CD4-positive, alpha-beta T cell (primary cell): ENCODE measurements at regions not wholly inside any gene's neighbourhood (a gene's known extent, or its start where the extent isn't known, plus 50 kb on each side); places are given as distances from the start of the nearest gene placed in this dataset.

Experiments
- ATAC-seq: fragments of 200-7000 bp; cut with Tn5 transposase; one replicate; pipeline ENCODE4 v1.10.0; 2022; ENCODE audit warnings: mild to moderate bottlenecking; ENCODE audit not compliant: poor library complexity
- CTCF ChIA-PET: fragments of 350-600 bp; sonication (Branson Sonifier 250); formaldehyde crosslinking; loops from one replicate; lab custom pipeline; 2021; ENCODE audit warnings: antibody characterized with exemption, inconsistent platforms; lab: Charles Lee
- POLR2A ChIA-PET: fragments of 350-600 bp; sonication (Branson Sonifier 250); formaldehyde crosslinking; loops from one replicate; lab custom pipeline; 2021; ENCODE audit warnings: antibody characterized with exemption, inconsistent platforms; lab: Charles Lee
- DNase-seq, 14 experiments: peaks; one replicate each; pipeline ENCODE4 v3.0.0-alpha.2; 2013 to 2020; ENCODE audit warnings: mixed read lengths in 2 of 14
- H3K27ac ChIP-seq, 2 donors: one replicate each; pipeline versions ENCODE4 v1.5.1 to v1.7.0; 2013; ENCODE audit warnings: low read length in 2 of 2, low read depth in 1 of 2, mild to moderate bottlenecking in 1 of 2
- H3K27me3 ChIP-seq, 2 experiments: 1 replicate in 1 of 2; 2 replicates in 1 of 2; pipeline versions ENCODE4 v1.6.1 to v1.7.0; 2013; ENCODE audit warnings: low read length in 2 of 2, control low read depth in 1 of 2, mild to moderate bottlenecking in 1 of 2, moderate library complexity in 1 of 2; ENCODE audit not compliant: insufficient read depth in 2 of 2, control insufficient read depth in 1 of 2
- H3K36me3 ChIP-seq: one replicate; pipeline ENCODE4 v1.6.1; 2013; ENCODE audit warnings: low read length, control low read depth; ENCODE audit not compliant: insufficient read depth
- H3K4me1 ChIP-seq: one replicate; pipeline ENCODE4 v1.6.1; 2013; ENCODE audit warnings: low read length, control low read depth; ENCODE audit not compliant: insufficient read depth
- H3K4me3 ChIP-seq: one replicate; pipeline ENCODE4 v1.5.1; 2013; ENCODE audit warnings: mild to moderate bottlenecking, low read length, moderate library complexity
- H3K9me3 ChIP-seq, 2 experiments: 1 replicate in 1 of 2; 2 replicates in 1 of 2; pipeline versions ENCODE4 v1.6.1 to v1.7.0; 2013; ENCODE audit warnings: low read length in 2 of 2, mild to moderate bottlenecking in 2 of 2, control low read depth in 1 of 2, moderate library complexity in 1 of 2; ENCODE audit not compliant: control insufficient read depth in 1 of 2, insufficient read depth in 1 of 2
- H3K27ac Mint-ChIP-seq: one replicate; pipeline ENCODE4 v1.8.0; 2020; ENCODE audit warnings: mixed read lengths
- H3K27me3 Mint-ChIP-seq: one replicate; pipeline ENCODE4 v1.8.0; 2021; ENCODE audit warnings: mixed read lengths
- H3K36me3 Mint-ChIP-seq: one replicate; pipeline ENCODE4 v1.8.0; 2021; ENCODE audit warnings: low read depth, mixed read lengths
- H3K4me1 Mint-ChIP-seq: one replicate; pipeline ENCODE4 v1.8.0; 2021; ENCODE audit warnings: low read depth, mixed read lengths
- H3K4me3 Mint-ChIP-seq: one replicate; pipeline ENCODE4 v1.8.0; 2020; ENCODE audit warnings: mild to moderate bottlenecking, mixed read lengths
- H3K9me3 Mint-ChIP-seq: one replicate; pipeline ENCODE4 v1.8.0; 2020; ENCODE audit warnings: mixed read lengths
- CTCF ChIP-seq: fragments of 200-600 bp; IDR thresholded peaks from one replicate; pipeline ENCODE4 v1.8.0; 2022; ENCODE audit warnings: antibody characterized with exemption, mild to moderate bottlenecking
- intact Hi-C, 2 experiments: fragments of 100-400 bp; cut with DNase I in 1 of 2; cut with micrococcal nuclease in 1 of 2; formaldehyde crosslinking; loops; one replicate each; pipeline versions ENCODE4 v1.15.1 to v1.9.0; 2023 to 2025; cut with DNase I, micrococcal nuclease

GRCh38 chr2:204199357-204199756 lies 262.8 kb downstream of the ICOS start:
- H3K36me3 ChIP-seq, result no peaks in the 10 kb centered on the region
- Mint-ChIP-seq H3K9me3 (no peaks in the 10 kb centered on the region), H3K4me1 (no peaks in the 10 kb centered on the region), H3K27ac (no peak overlapping the region), H3K27me3 (peaks cover 9% of the 10 kb centered on the region), H3K36me3 (no peaks in the 10 kb centered on the region), H3K4me3 (no peak overlapping the region)
- no peak overlapping the region for H3K27ac ChIP-seq
- H3K27me3 ChIP-seq, result peaks cover 0 to 1% of the 10 kb centered on the region in 2 experiments
- H3K9me3 ChIP-seq, result no peaks in the 10 kb centered on the region
- no peaks in the 10 kb centered on the region for H3K4me1 ChIP-seq
- intact Hi-C loops, result no loop called here
- CTCF ChIA-PET, result no interaction called here
- no peak for DNase-seq
- no peak overlapping the region for H3K4me3 ChIP-seq
- POLR2A ChIA-PET, result no interaction called here
- no peak for ATAC-seq
- TF ChIP-seq CTCF, result no peak

- CTCF ChIA-PET, result no interaction called here
Observed at GRCh38 chr2:204201507-204201906, 264.9 kb downstream of the ICOS start.

GRCh38 chr2:204202253-204202652 lies 265.7 kb downstream of the ICOS start:
- DNase-seq (no peak), ATAC-seq (no peak)
- no peak overlapping the region for H3K4me3 ChIP-seq
- no peak overlapping the region for H3K27ac Mint-ChIP-seq
- H3K4me1 ChIP-seq, result no peaks in the 10 kb centered on the region
- peaks cover 6% of the 10 kb centered on the region for H3K4me1 Mint-ChIP-seq
- intact Hi-C loops, result no loop called here
- H3K27ac ChIP-seq, result no peak overlapping the region
- no peaks in the 10 kb centered on the region for H3K9me3 Mint-ChIP-seq
- no peak for TF ChIP-seq CTCF
- peaks cover 7% of the 10 kb centered on the region for H3K27me3 Mint-ChIP-seq
- ChIA-PET CTCF (no interaction called here), POLR2A (no interaction called here)
- H3K36me3 ChIP-seq, result no peaks in the 10 kb centered on the region
- no peaks in the 10 kb centered on the region for H3K9me3 ChIP-seq
- no peak overlapping the region for H3K4me3 Mint-ChIP-seq
- H3K36me3 Mint-ChIP-seq, result no peaks in the 10 kb centered on the region
- peaks cover 0 to 5% of the 10 kb centered on the region in 2 experiments for H3K27me3 ChIP-seq

More at GRCh38 chr2:204201507-204201906, 264.9 kb downstream of the ICOS start:
- no peak overlapping the region for H3K4me3 Mint-ChIP-seq
- intact Hi-C loops, result no loop called here
- no peaks in the 10 kb centered on the region for H3K36me3 ChIP-seq
- H3K27ac Mint-ChIP-seq, result no peak overlapping the region
- no peaks in the 10 kb centered on the region for H3K9me3 Mint-ChIP-seq
- H3K9me3 ChIP-seq, result no peaks in the 10 kb centered on the region
- DNase-seq, result no peak
- H3K4me1 Mint-ChIP-seq, result peaks cover 6% of the 10 kb centered on the region
- ATAC-seq, result no peak
- peaks cover 9% of the 10 kb centered on the region for H3K27me3 Mint-ChIP-seq
- no peaks in the 10 kb centered on the region for H3K36me3 Mint-ChIP-seq
- POLR2A ChIA-PET, result no interaction called here
- TF ChIP-seq CTCF, result no peak
- peaks cover 0 to 5% of the 10 kb centered on the region in 2 experiments for H3K27me3 ChIP-seq
- no peak overlapping the region for H3K4me3 ChIP-seq
- no peak overlapping the region for H3K27ac ChIP-seq
- H3K4me1 ChIP-seq, result no peaks in the 10 kb centered on the region
